ENCODE measurements at regions not wholly inside any gene's neighbourhood (a gene's known extent, or its start where the extent isn't known, plus 50 kb on each side); places are given as distances from the start of the nearest gene placed in this dataset.

DNA sequence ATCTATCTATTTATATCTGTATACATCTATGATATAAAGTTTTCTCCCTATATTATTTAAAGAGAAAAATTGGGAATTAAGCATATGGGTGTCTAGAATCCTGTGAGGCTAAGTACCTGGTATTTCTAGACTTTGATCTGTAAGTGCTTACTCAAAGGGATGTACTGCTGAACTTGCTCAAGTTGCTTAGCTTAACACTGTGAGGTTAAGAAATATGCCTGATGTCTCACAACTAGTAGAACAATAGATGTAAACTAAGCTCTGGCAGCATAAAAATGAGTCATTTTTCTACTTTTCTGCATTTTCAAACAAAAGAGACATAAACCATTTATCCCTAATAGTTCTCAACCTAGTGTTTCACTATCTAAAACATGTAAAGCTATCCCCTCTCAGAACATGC, 744.4 kb upstream of the ANO3 start:
- TF ChIP-seq, protein P1, sequence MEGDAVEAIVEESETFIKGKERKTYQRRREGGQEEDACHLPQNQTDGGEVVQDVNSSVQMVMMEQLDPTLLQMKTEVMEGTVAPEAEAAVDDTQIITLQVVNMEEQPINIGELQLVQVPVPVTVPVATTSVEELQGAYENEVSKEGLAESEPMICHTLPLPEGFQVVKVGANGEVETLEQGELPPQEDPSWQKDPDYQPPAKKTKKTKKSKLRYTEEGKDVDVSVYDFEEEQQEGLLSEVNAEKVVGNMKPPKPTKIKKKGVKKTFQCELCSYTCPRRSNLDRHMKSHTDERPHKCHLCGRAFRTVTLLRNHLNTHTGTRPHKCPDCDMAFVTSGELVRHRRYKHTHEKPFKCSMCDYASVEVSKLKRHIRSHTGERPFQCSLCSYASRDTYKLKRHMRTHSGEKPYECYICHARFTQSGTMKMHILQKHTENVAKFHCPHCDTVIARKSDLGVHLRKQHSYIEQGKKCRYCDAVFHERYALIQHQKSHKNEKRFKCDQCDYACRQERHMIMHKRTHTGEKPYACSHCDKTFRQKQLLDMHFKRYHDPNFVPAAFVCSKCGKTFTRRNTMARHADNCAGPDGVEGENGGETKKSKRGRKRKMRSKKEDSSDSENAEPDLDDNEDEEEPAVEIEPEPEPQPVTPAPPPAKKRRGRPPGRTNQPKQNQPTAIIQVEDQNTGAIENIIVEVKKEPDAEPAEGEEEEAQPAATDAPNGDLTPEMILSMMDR (IDR thresholded peaks at IDR 0.05; ENCODE audit: extremely low read depth, insufficient read depth, missing control alignments) = no peak
- DNase-seq (ENCODE audit: low spot score) = no peak
- in situ Hi-C loops (cut with MboI; ENCODE audit: low pct_unique_long_range_greater_than_20kb, low sequenced_read_pairs, unreplicated experiment) = no loop called here

DNA sequence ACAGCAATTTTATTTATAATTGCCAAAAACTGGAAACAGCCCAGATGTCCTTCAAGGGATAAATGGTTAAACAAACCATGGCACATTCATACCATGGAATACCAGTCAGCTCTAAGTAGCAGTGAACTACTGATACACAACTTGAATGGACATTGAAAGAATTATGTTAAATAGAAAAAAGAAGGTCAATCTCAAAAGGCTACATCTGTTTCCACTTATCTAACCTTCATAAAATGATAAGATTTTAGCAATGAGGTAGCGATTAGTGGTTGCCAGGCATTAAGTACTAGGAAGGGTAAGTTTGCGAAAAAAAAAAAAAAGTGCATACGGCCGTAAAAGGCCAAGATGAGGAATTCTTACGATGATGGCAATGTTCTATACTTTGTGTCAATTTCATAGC, 738.7 kb upstream of the ANO3 start:
- in situ Hi-C loops (cut with MboI; ENCODE audit: low pct_unique_long_range_greater_than_20kb, low sequenced_read_pairs, unreplicated experiment) = no loop called here
- TF ChIP-seq, protein P1 (IDR thresholded peaks at IDR 0.05; ENCODE audit: extremely low read depth, insufficient read depth, missing control alignments) = no peak

DNA sequence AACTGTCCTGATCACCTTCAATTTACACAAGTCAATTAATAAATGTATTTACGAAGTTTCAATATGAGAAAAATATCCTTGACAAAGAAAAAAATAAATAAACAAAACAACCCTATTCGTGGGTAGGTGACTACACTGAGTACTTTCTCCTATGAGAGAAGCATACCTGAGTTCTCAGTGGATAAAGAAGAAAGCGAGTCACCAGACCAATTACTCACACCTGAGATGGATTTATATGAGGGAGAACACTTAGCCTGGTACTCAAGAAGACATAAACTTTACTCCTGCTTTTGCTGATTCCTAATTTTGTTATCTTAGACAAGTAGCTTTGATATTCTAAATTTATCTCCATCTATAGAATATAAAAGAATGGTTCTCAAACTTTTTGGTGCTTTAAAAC, 735.2 kb upstream of the ANO3 start:
- DNase-seq (ENCODE audit: low spot score) = no peak
- in situ Hi-C loops (cut with MboI; ENCODE audit: low pct_unique_long_range_greater_than_20kb, low sequenced_read_pairs, unreplicated experiment) = no loop called here
- TF ChIP-seq, protein P1 (IDR thresholded peaks at IDR 0.05; ENCODE audit: extremely low read depth, insufficient read depth, missing control alignments) = no peak

More for the DNA sequence above, 738.7 kb upstream of the ANO3 start:
- no peak for DNase-seq (ENCODE audit: low spot score)

DNA sequence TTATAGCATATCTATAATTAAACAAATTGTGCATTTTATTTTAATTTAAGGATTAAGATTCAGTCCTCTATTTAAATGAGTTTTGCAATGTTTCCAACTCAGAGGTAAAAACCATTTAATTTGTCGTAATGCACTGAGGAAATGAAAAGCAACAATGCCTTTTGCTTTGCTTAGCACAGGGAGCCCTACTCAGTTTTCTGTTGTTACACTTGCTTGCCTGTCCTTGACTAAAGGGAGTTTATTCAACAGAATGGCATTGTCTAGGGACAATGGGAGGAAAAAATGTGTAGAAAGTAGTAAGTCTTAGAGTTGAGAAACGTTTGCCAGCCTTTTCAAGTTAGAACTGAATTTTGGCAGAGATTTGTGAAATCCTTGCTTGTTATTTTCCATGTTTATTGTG, 734.2 kb upstream of the ANO3 start:
- in situ Hi-C loops (cut with MboI; ENCODE audit: low pct_unique_long_range_greater_than_20kb, low sequenced_read_pairs, unreplicated experiment) = no loop called here
- TF ChIP-seq, protein P1 (IDR thresholded peaks at IDR 0.05; ENCODE audit: extremely low read depth, insufficient read depth, missing control alignments) = no peak
- DNase-seq (ENCODE audit: low spot score) = no peak

DNA sequence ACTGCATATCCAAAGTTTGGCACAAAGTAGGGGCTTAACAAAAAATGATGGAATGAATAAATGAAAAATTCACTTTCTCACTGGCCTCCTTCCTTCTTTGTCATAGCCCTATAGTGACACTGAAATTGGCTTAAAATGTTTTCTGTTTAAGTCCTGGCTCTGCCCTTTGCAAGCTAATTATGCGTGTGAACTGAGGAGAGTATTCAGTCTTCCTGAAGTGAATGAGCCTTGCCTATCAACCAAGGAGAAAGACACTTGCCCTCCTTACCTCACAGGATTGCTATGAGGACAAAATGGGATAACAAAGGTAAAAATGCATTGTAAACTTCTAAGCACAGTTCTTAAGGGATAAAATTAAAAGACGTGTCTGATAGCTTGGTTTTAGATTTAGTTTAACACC, 729.8 kb upstream of the ANO3 start:
- TF ChIP-seq, protein P1 (IDR thresholded peaks at IDR 0.05; ENCODE audit: extremely low read depth, insufficient read depth, missing control alignments) = no peak
- DNase-seq (ENCODE audit: low spot score) = no peak
- in situ Hi-C loops (cut with MboI; ENCODE audit: low pct_unique_long_range_greater_than_20kb, low sequenced_read_pairs, unreplicated experiment) = no loop called here

DNA sequence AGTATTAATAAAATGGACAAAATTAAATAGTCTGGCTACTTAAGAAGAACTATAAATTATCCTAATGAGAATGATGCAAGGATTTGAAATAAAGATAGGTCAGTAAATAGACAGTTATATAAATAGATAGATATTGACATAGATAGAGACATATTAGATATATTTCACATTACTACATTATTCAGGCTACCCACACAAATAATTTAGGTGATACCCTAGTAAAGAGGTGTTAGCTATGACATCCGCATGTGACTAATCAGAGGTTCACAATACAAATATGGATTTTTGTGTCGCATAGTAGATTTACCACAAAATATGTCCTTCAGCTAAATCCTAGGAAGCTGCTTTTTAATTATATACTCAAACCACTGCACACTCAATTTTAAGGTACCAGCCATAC, 729.0 kb upstream of the ANO3 start:
- no peak for DNase-seq (ENCODE audit: low spot score)
- in situ Hi-C loops (cut with MboI; ENCODE audit: low pct_unique_long_range_greater_than_20kb, low sequenced_read_pairs, unreplicated experiment) = no loop called here
- TF ChIP-seq, protein P1 (IDR thresholded peaks at IDR 0.05; ENCODE audit: extremely low read depth, insufficient read depth, missing control alignments) = no peak

DNA sequence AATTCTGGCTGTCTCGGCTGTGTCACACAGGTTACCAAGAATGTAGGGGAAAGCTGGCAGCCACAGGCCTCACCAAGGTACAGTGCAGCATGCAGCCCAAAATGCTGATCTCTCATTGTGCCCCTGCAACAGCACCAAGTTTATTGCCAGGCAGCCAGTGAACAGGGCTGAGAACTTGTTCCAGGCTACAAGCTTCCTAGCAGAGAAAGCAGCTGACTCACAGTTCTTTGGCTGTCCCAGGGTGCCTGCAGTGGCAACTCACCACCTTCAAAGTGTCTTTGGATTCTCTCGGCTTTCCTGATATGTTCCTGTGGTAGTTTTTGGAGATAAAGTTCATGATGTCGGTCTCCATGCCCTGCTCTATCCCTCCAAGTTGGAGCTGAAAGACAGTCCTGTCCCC, 719.1 kb upstream of the ANO3 start:
- DNase-seq (ENCODE audit: low spot score) = no peak
- in situ Hi-C loops (cut with MboI; ENCODE audit: low pct_unique_long_range_greater_than_20kb, low sequenced_read_pairs, unreplicated experiment) = no loop called here
- TF ChIP-seq, protein P1 (IDR thresholded peaks at IDR 0.05; ENCODE audit: extremely low read depth, insufficient read depth, missing control alignments) = no peak
